NCI-H345 (cell line): ENCODE measurements at regions not wholly inside any gene's neighbourhood (a gene's known extent, or its start where the extent isn't known, plus 50 kb on each side); places are given as distances from the start of the nearest gene placed in this dataset.

Experiments used
- DNase-seq: peaks from one replicate; lab custom pipeline; 2025; lab: John Stamatoyannopoulos, UW

GRCh38 chr10:120705309-120705708, 145.9 kb upstream of the WDR11 start:
- no peak for DNase-seq

- no peak for DNase-seq
Observed at GRCh38 chr10:120710076-120710475, 141.1 kb upstream of the WDR11 start.

- DNase-seq: no peak
Observed at GRCh38 chr10:120711860-120712259, 139.3 kb upstream of the WDR11 start.

- DNase-seq: no peak
Observed at GRCh38 chr10:120713573-120714205, 137.5 kb upstream of the WDR11 start.

GRCh38 chr10:120715171-120715570, 136.0 kb upstream of the WDR11 start:
- no peak for DNase-seq

- no peak for DNase-seq
Observed at GRCh38 chr10:120719333-120719732, 131.8 kb upstream of the WDR11 start.

- no peak for DNase-seq
Observed at GRCh38 chr10:120727001-120727400, 124.2 kb upstream of the WDR11 start.

GRCh38 chr10:120729547-120729946, 121.6 kb upstream of the WDR11 start:
- no peak for DNase-seq

GRCh38 chr10:120732067-120732466, 119.1 kb upstream of the WDR11 start:
- no peak for DNase-seq

GRCh38 chr10:120732643-120733313, 118.4 kb upstream of the WDR11 start:
- DNase-seq: no peak

GRCh38 chr10:120734483-120735078, 116.6 kb upstream of the WDR11 start:
- DNase-seq: no peak

- no peak for DNase-seq
Observed at GRCh38 chr10:120735315-120735714, 115.8 kb upstream of the WDR11 start.

- DNase-seq: peak; percentile 8
Observed at GRCh38 chr10:120735773-120736371, 115.3 kb upstream of the WDR11 start.

- no peak for DNase-seq
Observed at GRCh38 chr10:120736377-120736776, 114.8 kb upstream of the WDR11 start.

GRCh38 chr10:120738658-120739057, 112.5 kb upstream of the WDR11 start:
- no peak for DNase-seq

GRCh38 chr10:120741396-120741795, 109.8 kb upstream of the WDR11 start:
- peak; percentile 87 for DNase-seq

- DNase-seq: no peak
Observed at GRCh38 chr10:120742373-120742772, 108.8 kb upstream of the WDR11 start.

GRCh38 chr10:120744040-120744439, 107.1 kb upstream of the WDR11 start:
- no peak for DNase-seq

- no peak for DNase-seq
Observed at GRCh38 chr10:120746001-120746777, 105.0 kb upstream of the WDR11 start.

- DNase-seq: no peak
Observed at GRCh38 chr10:120748519-120748918, 102.6 kb upstream of the WDR11 start.

- no peak for DNase-seq
Observed at GRCh38 chr10:120749072-120749471, 102.1 kb upstream of the WDR11 start.

GRCh38 chr10:120749856-120750566, 101.2 kb upstream of the WDR11 start:
- DNase-seq: no peak
